GM12801 (cell line): ENCODE measurements at regions not wholly inside any gene's neighbourhood (a gene's known extent, or its start where the extent isn't known, plus 50 kb on each side); places are given as distances from the start of the nearest gene placed in this dataset.

Experiments
- CTCF ChIP-seq: IDR thresholded peaks from one replicate; pipeline ENCODE4 v1.5.1; 2011; ENCODE audit warnings: control low read depth; ENCODE audit not compliant: insufficient read length; ENCODE audit errors: extremely low read depth

- no peak for TF ChIP-seq CTCF
Measured at GRCh38 chr20:39576771-39577170, 614.6 kb downstream of the DHX35 start.

- TF ChIP-seq CTCF, result no peak
Measured at GRCh38 chr20:39574061-39574460, 611.9 kb downstream of the DHX35 start.

- no peak for TF ChIP-seq CTCF
Measured at GRCh38 chr20:39571171-39571570, 609.0 kb downstream of the DHX35 start.

GRCh38 chr20:39568109-39568508 is 606.0 kb downstream of the DHX35 start:
- TF ChIP-seq CTCF, result no peak

GRCh38 chr20:39563349-39563748 is 601.2 kb downstream of the DHX35 start:
- no peak for TF ChIP-seq CTCF

GRCh38 chr20:39554341-39554740 is 592.2 kb downstream of the DHX35 start:
- TF ChIP-seq CTCF, result no peak

- no peak for TF ChIP-seq CTCF
Measured at GRCh38 chr20:39553120-39553519, 591.0 kb downstream of the DHX35 start.

GRCh38 chr20:39549733-39550132 is 587.6 kb downstream of the DHX35 start:
- no peak for TF ChIP-seq CTCF
